ENCODE measurements at regions not wholly inside any gene's neighbourhood (a gene's known extent, or its start where the extent isn't known, plus 50 kb on each side); places are given as distances from the start of the nearest gene placed in this dataset.
A peak's percentile ranks its signal among the peaks of the same experiment; 100 is the strongest.

GRCh38 chr2:207296265-207296948 lies 130.7 kb upstream of the KLF7 start:
- 91% methylated on average over 3 of the region's 3 CpGs for WGBS (ENCODE audit: low lambda C conversion rate)
- Histone ChIP-seq H3F3A (replicated peaks; ENCODE audit: insufficient read depth) (no peaks in the 10 kb centered on the region), H3K36me3 (replicated peaks in 1 of 2; ENCODE audit: control insufficient read depth in 1 of 2, insufficient read depth in 2 of 2, low read length in 1 of 2) (peaks cover 0 to 6% of the 10 kb centered on the region in 2 experiments), H2AFZ (ENCODE audit: low read depth) (no peak overlapping the region; the same call in 1 of the 2 replicates), H4K20me1 (ENCODE audit: insufficient read depth) (no peaks in the 10 kb centered on the region), H3K27me3 (ENCODE audit: insufficient read depth) (no peaks in the 10 kb centered on the region), H3K27ac (ENCODE audit: low read depth in 2 of 2, low read length in 1 of 2) (peak overlapping the region in 1 of 2 experiments; percentile 28; a peak in 1 of 4 replicates), H3K79me2 (ENCODE audit: insufficient read depth) (no peaks in the 10 kb centered on the region), H3K9me3 (no peaks in the 10 kb centered on the region), H3K4me3 (ENCODE audit: low read depth in 2 of 2, low read length in 1 of 2) (no peak overlapping the region), H3K9me2 (no peaks in the 10 kb centered on the region), H3K9ac (no peak overlapping the region), H3K4me1 (ENCODE audit: control insufficient read depth in 1 of 2, insufficient read depth in 2 of 2, low read depth in 1 of 2, low read length in 1 of 2) (peaks cover 0 to 6% of the 10 kb centered on the region in 2 experiments; a peak in 1 of 4 replicates), H3K4me2 (peak overlapping the region; percentile 10; the same call in 1 of the 2 replicates)
- TF ChIP-seq RCOR1 (IDR thresholded peaks at IDR 0.05; ENCODE audit: low read length) = no peak
- no peak for TF ChIP-seq RXRA (IDR thresholded peaks at IDR 0.05; ENCODE audit: borderline replicate concordance, low read depth)
- no peak for TF ChIP-seq IRF3 (IDR thresholded peaks at IDR 0.05; ENCODE audit: low read depth, low read length)
- TF ChIP-seq TCF12 (IDR thresholded peaks at IDR 0.05) = no peak
- TF ChIP-seq FOXM1 (IDR thresholded peaks at IDR 0.05; ENCODE audit: low read depth) = no peak
- no peak for TF ChIP-seq FOSL2 (IDR thresholded peaks at IDR 0.05; ENCODE audit: borderline replicate concordance, low read depth)
- no peak for TF ChIP-seq PBX3 (IDR thresholded peaks at IDR 0.05)
- no peak for TF ChIP-seq MEF2A (IDR thresholded peaks at IDR 0.05; ENCODE audit: borderline replicate concordance, low read depth)
- no peak for TF ChIP-seq SIN3A (IDR thresholded peaks at IDR 0.05; ENCODE audit: borderline replicate concordance, low read depth, low read length)
- TF ChIP-seq REST (IDR thresholded peaks at IDR 0.05; ENCODE audit: low read depth, low read length) = no peak
- no peak for TF ChIP-seq EP300 (IDR thresholded peaks at IDR 0.05; ENCODE audit: borderline replicate concordance in 1 of 2, low read depth in 1 of 2, low read length in 1 of 2)
- no peak for TF ChIP-seq ZBTB33 (IDR thresholded peaks at IDR 0.05; ENCODE audit: borderline replicate concordance, low read depth)
- no peak for TF ChIP-seq CHD2 (IDR thresholded peaks at IDR 0.05; ENCODE audit: low read length, partially characterized antibody)
- no peak for TF ChIP-seq YY1 (IDR thresholded peaks at IDR 0.05; ENCODE audit: low read depth)
- TF ChIP-seq NFIC (IDR thresholded peaks at IDR 0.05; ENCODE audit: borderline replicate concordance) = no peak
- no peak for TF ChIP-seq USF2 (IDR thresholded peaks at IDR 0.05; ENCODE audit: borderline replicate concordance, low read depth, low read length)
- TF ChIP-seq TEAD4 (IDR thresholded peaks at IDR 0.05; ENCODE audit: borderline replicate concordance, insufficient read depth) = no peak
- CTCF ChIA-PET = interaction anchor here (1.6 kb wide), 1 partner anchor 10 kb away, joined by 4 read pairs; no protein-coding TSS in a partner anchor
- DNase-seq = no peak
- POLR2A ChIA-PET = no interaction called here
